Heart left ventricle (tissue), 13 donors: ENCODE measurements at regions not wholly inside any gene's neighbourhood (a gene's known extent, or its start where the extent isn't known, plus 50 kb on each side); places are given as distances from the start of the nearest gene placed in this dataset.

Experiments
- POLR2A ChIP-seq, 2 donors: fragments of 450-650 bp; IDR thresholded peaks; one replicate each; pipeline ENCODE4 v1.6.1; 2017; ENCODE audit warnings: antibody characterized with exemption in 2 of 2, mild to moderate bottlenecking in 2 of 2, moderate library complexity in 2 of 2
- TF ChIP-seq, protein P1 (sequence below), 12 donors: fragments of 200-600 bp; sonication (generic) in 4 of 12; IDR thresholded peaks; one replicate each; pipeline versions ENCODE4 v1.5.0 to v1.8.0; 2018 to 2022; ENCODE audit warnings: antibody characterized with exemption in 12 of 12, mild to moderate bottlenecking in 5 of 12
- donor health status: ischemic (EF 13 %, LVEDD 7.1; RV severe dilation, severe dysfunction).
- donor health status: DM: no; HTN: yes; CAD: no.
- donor health status: DM: no; HTN: no; CAD: no.
- donor health status: ischemic (EF 25% LVEDD 6.9; RV normal size, moderate dysfunction).
- donor health status: ischemic (EF 25% LVEDD 5.7; RV mildly dilated, moderate dysfunction).
- donor health status: ischemic (EF 35%, LVEDD 5.7; RV mildly dilated, moderate dysfunction).
- donor health status: nonischemic (EF 11% LVEDD 7.7; RV severe dilation, severe dysfunction).
- donor health status: DM: yes; HTN: yes; CAD: no.
- donor health status: PGD.
- donor health status: ischemic (EF 29% LVEDD 5.4; RV normal size, mild dysfunction).
- donor health status: nonischemic (EF 23%, LVEDD 6.1; RV moderate dilation, normal function).

DNA sequence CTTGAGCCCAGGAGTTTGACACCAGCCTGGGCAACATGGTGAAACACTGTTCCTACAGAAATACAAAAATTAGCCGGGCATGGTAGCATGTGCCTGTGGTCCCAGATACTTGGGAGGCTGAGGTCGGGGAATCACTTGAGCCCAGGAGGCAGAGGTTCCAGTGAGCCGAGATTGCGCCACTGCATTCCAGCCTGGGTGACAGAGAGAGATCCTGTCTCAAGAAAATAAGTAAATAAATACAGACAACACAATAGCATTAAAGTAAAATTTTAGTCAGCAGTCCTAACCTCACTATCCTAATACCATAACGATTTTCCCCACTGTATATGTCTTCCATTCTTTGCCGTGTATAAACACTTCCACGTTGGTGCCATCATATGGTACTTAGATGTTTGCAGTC lies 83.0 kb upstream of the MBOAT2 start:
- no peak for TF ChIP-seq POLR2A (IDR thresholded peaks at IDR 0.05)
- TF ChIP-seq, protein P1, sequence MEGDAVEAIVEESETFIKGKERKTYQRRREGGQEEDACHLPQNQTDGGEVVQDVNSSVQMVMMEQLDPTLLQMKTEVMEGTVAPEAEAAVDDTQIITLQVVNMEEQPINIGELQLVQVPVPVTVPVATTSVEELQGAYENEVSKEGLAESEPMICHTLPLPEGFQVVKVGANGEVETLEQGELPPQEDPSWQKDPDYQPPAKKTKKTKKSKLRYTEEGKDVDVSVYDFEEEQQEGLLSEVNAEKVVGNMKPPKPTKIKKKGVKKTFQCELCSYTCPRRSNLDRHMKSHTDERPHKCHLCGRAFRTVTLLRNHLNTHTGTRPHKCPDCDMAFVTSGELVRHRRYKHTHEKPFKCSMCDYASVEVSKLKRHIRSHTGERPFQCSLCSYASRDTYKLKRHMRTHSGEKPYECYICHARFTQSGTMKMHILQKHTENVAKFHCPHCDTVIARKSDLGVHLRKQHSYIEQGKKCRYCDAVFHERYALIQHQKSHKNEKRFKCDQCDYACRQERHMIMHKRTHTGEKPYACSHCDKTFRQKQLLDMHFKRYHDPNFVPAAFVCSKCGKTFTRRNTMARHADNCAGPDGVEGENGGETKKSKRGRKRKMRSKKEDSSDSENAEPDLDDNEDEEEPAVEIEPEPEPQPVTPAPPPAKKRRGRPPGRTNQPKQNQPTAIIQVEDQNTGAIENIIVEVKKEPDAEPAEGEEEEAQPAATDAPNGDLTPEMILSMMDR (IDR thresholded peaks at IDR 0.05), result no peak
